ENCODE measurements at regions not wholly inside any gene's neighbourhood (a gene's known extent, or its start where the extent isn't known, plus 50 kb on each side); places are given as distances from the start of the nearest gene placed in this dataset.
"Not testable (repeated sequence)": the region's sequence is repeated elsewhere in the genome, so short reads cannot be mapped to it uniquely, and the experiment has no call there.

- DNase-seq (ENCODE audit: low spot score): no peak
Observed at GRCh38 chr22:27063406-27063805, 406.0 kb downstream of the MIAT start.

DNA sequence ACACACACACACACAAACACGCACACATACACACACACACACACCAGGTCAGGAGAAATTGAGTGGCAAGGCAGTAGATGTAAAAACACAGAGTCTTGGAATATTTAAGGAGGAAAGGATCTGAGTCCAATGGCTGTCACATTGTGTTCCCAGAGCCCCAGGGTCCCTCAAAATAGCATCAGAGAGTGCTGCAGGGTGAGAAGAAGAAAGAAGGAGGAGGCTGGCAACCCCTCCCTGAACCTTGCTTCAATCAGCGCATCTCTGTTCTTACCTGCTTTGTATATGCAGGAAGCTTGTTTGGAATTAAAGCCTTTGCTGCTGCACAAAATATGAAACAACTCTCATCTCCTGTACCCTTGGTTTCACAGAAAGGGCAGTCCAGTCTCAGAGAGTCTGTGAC, 406.5 kb downstream of the MIAT start:
- no peak for DNase-seq (ENCODE audit: low spot score)

GRCh38 chr22:27064386-27064785, 407.0 kb downstream of the MIAT start:
- no peak for DNase-seq (ENCODE audit: low spot score)

DNA sequence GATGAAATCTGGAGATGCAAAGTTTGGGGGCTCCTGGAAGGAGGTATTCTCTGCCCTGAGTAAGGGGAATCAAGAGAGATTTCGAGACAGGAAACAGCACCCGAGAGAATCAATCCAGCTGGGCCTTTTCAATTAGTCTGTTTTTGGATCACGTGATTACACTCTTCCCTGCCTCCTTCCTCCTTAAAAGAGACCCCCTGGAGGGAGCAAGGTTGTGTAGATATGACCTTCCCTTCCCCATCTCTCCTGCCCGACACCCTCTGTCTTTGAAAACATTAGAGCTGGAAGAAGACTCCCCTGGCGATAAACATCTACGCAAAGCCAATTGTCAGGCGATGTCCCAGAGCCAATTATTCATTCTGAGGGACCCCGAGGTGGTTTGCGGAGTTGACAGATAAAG, 407.9 kb downstream of the MIAT start:
- DNase-seq (ENCODE audit: low spot score): no peak

DNA sequence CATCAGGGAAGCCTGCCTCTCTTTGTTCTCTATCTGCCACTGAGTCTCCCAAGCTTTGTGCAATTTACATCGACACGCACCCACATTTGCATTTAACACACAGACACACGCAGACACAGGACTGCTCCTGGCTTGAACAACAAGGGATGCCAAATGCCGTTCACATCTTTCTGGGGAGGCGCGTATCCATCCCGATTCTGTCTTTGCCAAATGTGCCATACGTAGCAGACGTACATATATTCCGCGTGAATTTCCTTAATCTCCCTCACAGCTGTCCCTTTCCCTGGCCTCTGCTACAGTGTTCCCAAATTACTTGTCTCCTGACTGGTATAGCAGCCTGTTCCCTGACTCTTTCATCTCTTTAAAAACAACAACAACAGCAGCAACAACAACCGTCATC, 409.5 kb downstream of the MIAT start:
- no peak for DNase-seq (ENCODE audit: low spot score)

DNA sequence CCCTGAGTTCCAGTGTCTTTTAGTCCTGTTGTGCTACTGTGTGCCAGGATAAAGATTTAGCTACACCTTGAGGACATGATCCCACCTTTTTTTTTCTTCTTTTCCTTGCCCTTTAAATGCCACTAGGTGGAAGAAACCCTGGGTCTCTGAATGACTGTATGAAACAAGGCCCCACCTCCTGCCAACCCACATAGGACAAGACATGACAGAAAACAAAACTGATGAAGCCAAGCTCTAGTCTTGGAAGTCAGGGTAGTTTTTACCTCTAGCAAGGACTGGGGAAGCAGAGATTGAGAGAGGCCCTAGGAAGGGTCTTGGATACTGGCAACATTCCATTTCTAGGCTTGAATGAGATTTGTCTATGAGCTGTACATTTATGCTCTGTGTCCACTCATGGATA, 410.7 kb downstream of the MIAT start:
- no peak for DNase-seq (ENCODE audit: low spot score)

DNA sequence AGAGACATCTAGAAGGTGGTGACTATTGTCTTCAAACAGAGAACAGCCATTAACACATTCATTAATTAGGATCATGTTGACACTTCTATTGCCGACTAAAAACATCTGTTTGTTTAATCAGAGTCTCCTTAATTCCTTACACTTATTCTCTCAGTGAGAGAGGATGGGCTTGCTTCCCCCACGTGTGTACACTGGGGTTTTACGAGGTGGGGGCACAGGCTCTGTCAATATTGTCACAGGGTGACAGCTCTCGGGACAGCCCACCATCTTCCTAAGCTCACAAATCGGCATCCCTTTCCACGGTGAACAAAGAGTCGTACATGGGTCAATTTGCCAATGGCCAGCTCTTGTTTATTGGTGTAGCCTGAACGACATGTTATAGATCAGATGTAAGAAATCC, 413.2 kb downstream of the MIAT start:
- DNase-seq (ENCODE audit: low spot score): no peak

DNA sequence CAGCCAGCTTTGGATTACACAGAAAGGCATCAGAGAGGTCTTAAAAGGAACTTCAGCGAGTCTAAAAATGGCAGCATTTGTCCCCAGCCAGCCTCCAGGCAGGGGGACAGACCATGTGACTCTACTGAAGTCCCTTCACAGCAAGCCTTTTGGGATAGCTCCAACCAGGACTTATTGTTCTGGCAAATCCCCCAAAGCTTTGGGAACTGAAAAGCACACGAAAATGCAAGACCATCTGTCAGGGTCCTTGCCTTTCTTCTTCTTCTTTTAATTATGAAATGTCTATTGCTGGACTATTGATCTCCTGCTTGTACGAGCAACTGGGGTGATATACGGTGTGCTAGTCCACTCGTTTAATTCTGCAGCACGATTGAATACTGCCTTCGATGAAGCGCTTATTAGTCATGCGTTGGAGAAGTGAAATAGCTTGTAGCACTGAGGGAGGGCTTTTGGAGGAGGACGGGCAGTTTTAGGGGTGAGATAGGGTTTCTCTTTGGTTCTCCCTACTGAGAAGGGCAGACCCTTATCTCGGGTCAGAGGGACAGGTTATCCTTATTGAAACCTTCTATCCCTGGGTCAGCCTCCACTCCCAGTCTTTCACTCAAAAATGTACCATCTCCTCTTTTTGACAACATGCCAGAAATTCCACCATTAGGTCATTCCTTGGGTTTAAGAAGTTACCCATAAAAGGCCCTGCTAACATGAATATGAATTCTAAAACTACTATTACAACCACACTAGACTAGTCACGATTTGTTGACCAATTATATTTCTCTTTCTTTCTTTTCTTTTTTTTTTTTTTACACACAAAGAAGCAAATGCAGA, 416.4 kb downstream of the MIAT start:
- no peak for DNase-seq (ENCODE audit: low spot score)

DNA sequence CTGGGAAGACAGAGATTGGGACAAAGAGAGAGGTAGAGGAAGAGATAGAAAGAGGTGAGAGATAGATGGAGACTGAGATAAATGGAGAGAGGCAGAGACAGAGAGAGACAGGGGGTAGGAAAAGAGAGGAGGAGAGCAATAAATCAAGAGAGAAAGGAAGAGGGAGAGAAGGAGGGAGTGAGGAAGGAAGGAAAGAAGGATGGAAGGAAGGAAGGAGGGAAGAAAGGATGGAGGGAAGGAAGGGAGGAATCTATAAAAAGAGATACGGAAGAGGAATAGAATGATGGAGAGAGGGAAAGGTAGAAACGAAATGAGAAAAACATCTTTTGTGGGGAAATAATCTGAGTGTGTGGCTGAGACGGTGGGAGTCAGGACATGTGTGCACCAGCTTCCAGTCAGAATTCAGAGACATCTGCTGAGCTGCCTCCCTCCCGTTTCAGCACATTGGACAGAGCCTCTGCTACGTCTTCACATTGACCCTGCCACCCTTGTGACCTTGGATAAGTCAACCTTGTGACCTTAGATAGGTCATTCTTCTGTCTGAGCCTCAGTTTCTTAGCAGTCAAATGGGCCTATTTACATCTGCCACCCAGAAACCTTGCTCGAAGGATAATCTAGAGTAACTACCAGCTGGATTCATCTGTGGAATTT, 417.8 kb downstream of the MIAT start:
- no peak for DNase-seq (ENCODE audit: low spot score)

GRCh38 chr22:27075891-27076290, 418.5 kb downstream of the MIAT start:
- DNase-seq (ENCODE audit: low spot score): peak; percentile 14

DNA sequence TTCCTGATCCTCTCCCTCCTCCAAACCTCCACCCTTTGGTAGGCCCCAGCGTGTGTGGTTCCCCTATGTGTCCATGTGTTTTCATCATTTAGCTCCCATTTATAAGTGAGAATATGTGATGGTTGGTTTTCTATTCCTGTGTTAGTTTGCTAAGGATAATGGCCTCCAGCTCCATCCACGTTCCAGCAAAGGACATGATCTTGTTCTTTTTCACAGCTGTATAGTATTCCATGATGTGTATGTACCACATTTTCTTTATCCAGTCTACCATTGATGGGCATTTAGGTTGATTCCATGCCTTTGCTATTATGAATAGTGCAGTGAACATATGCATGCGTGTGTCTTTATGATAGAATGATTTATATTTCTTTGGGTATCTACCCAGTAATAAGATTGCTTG, 420.7 kb downstream of the MIAT start:
- not testable (repeated sequence) for DNase-seq (ENCODE audit: low spot score)

DNA sequence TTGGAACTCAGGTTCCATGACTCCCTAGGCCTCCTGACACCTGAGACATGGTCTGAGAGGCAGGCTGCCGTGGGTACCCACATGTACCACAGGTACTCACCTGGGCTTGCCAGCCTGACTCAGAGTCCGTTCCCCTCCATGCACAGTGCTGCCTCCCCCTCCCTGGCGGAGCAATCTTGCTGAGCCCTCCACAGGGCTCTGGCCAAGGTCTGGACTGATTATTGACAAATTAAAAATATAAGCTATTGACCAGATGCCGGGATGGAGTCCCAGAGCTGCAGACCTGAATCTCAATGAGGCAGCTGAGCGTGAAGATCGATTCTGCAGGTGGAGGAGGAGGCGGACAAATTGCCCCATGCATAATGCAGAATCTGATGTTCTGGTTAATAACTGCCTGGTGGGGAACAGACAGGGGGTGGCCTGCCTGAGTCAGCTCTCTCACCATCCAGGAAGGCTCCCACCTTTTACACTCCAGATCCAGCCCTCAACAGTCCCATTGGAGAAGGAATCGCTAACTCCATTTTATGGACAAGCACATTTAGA, 422.7 kb downstream of the MIAT start:
- no peak for DNase-seq (ENCODE audit: low spot score)

DNA sequence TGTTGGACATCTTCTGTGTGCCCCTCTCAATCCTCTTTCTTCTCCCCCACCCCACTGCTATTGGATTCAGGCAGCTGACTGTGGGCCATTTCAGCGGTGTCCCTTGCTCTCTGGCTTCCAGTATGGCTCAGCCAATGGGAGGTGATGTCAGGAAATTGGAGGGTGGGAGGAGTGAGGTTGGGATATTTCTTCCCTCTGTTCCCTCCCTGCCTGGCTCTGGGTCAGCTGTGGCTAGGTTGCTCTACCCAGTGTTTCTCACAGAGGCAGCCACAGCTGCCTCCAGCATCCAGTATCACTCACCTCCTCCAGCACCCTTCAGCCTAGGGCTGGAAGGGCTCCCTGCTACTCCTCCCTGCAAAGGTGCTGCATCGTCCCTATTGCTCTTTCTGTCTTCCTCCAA, 423.5 kb downstream of the MIAT start:
- no peak for DNase-seq (ENCODE audit: low spot score)

- no peak for DNase-seq (ENCODE audit: low spot score)
Observed at GRCh38 chr22:27083610-27084009, 426.2 kb downstream of the MIAT start.

DNA sequence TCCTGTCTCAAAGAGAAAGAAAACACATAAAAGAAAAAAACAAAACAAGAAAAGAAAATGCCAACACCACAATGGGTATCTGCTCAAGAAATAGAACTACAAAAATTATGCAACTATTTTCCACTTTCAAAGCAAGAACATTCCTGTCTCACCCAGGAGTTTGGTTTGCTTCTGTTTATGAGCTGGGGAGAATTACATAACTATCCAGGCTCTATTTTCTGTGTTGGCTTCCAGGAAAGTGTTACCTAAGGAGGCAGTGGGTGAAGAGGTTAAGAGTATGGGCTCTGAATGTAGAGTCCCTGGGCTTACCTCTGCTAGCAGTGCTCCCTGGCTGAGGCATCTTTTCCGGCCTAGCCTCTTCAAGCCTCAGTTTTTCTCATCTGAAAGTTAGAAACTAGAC, 426.7 kb downstream of the MIAT start:
- DNase-seq (ENCODE audit: low spot score): no peak

DNA sequence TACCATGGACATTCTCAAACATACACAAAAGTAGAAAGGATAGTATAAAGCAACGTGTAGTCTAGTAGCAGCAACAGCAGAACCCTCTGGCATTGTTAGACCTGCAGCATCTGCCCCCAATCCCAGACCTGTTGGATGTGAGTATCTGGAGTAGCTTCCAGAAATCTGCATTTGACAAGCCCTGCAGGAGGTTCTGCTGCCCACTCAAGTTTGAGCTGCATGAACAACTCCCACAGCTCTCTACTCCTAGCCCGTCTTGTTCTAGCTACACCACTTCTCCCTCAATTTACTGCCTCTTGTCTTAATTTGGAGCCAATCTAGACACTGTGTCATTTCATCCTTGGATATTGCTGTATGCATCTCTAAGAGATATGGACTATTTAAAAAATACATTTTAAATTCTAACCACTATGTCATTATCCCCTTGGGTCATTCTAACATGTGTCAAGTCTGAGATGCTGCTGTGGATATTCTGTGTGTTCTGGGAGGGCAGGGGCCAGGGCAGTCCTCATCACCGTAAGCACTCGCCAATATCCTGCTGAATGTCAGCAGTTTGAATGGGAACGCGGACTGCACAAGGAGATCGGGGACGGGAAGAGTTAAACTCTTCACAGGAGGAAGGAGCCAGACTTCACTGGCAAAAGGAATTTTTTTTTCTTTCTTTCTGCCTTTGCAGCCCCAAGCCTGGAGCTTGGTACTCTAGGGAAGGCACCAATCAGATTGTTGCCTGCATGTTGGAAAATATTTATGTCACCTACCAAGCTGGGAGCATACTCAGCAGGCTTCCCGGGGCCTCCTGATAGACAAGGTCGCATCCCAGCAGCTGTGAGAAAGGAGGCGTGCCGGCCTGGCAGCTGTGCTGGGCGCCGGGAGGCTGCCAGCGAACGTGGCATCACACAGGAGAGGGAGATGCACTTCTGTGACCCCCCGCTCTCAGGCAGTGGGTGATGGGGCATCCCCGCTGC, 429.0 kb downstream of the MIAT start:
- DNase-seq (ENCODE audit: low spot score): no peak

DNA sequence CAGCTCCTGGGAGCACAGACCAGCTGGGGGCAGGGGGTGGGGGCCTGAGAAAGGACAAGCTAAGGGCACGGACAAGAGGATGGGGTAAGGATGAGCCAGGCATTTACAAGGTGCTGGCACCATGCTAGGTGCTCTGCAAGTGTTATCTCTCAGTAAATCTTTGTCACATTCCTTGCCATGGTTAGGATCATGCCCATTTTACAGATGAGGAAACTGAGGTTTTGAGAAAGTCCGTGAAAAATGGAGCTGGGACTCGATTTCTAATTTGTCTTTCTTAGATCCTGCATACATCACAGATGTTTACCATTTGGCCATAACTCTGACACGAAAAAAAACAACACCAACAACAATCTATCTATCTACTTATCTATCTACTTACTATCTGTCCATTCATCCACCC, 429.7 kb downstream of the MIAT start:
- no peak for DNase-seq (ENCODE audit: low spot score)

DNA sequence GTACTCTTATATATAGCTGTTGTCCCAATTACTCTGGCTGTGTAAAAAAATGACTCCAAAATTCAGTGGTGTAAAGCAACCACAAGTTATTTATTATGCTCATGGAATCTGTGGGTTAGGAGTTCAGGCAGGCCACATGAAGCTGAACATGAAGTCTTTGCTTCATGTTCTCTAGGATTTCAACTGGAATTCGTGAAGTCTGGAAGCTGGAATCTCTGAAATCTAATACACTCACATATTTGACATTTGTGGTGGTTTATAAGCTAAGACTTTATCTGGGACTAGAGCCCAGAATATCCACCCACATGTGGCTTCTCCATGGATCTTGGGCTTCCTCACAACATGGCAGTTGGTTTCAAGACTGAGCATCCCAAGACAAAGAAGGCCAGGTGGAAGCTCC, 430.6 kb downstream of the MIAT start:
- no peak for DNase-seq (ENCODE audit: low spot score)

DNA sequence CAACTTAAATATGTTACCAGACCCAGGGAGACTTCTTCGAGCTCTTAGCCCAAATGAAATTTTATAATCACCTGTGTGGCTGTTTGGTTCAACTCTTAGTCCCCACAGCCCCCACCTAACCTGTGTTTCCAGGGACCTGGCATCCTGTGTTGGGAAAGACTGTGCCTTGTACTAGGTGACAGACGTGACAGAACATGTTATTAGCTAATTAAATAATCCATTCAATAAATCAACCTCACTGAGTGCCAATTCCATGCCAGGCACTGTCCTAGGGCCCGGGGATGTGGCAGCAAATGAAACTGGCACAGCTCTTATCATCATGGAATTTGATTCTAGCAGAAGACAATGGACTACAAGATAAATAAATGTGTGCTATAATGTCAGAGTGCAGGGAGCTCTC, 431.9 kb downstream of the MIAT start:
- DNase-seq (ENCODE audit: low spot score): no peak

GRCh38 chr22:27090611-27091011, 433.2 kb downstream of the MIAT start:
- no peak for DNase-seq (ENCODE audit: low spot score)

DNA sequence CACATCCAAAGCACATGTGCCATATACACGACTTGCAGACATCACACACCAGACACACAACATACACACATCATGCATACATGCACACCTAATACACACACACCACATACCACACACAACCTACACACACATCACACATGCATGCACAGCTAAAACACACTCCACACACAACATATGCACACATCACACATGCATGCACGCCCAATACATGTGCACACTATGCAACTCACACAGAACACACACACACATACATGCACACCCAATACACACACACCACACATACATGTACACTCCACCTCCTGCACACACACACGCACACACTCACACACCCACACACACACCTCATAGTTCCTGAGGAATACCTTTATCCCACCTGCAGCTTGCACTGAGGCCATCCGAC, 436.0 kb downstream of the MIAT start:
- no peak for DNase-seq (ENCODE audit: low spot score)

DNA sequence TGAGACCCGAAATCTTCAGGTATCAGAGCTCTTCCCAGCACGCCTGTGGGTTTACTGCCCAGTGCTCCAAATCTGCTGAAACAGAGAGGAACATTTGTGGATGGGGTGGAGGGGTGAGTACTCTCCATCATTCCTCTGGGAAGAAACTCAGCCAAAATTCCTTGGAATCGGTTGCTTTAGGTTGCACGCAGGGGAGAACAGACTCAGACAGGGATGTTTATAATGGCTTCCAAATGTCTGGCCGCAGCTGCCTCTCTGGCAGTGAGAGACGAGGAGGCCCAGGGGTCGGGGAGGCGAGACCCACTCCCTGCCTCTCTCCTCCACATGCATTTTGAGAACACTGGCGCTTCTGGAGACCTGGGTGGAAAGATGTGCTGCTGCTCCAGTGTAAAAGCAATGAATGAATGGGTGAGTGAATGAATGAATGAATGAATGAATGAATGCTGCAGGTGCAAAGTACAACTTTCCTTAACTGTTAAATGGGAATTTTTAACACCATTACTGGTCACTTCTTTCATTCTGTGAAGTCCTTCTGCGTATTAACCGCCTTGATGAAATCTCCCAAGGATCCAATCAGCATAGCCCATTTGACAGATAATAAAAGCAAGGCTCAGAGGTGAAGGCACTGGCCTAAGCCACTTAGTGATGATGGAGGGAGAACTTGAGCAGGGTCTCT, 437.4 kb downstream of the MIAT start:
- no peak for DNase-seq (ENCODE audit: low spot score)

Measured in germinal center (tissue), 1 donor.